ENCODE measurements at regions not wholly inside any gene's neighbourhood (a gene's known extent, or its start where the extent isn't known, plus 50 kb on each side); places are given as distances from the start of the nearest gene placed in this dataset.

- TF ChIP-seq, protein P1, sequence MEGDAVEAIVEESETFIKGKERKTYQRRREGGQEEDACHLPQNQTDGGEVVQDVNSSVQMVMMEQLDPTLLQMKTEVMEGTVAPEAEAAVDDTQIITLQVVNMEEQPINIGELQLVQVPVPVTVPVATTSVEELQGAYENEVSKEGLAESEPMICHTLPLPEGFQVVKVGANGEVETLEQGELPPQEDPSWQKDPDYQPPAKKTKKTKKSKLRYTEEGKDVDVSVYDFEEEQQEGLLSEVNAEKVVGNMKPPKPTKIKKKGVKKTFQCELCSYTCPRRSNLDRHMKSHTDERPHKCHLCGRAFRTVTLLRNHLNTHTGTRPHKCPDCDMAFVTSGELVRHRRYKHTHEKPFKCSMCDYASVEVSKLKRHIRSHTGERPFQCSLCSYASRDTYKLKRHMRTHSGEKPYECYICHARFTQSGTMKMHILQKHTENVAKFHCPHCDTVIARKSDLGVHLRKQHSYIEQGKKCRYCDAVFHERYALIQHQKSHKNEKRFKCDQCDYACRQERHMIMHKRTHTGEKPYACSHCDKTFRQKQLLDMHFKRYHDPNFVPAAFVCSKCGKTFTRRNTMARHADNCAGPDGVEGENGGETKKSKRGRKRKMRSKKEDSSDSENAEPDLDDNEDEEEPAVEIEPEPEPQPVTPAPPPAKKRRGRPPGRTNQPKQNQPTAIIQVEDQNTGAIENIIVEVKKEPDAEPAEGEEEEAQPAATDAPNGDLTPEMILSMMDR (IDR thresholded peaks at IDR 0.05), result no peak
- no peak for TF ChIP-seq POLR2A (IDR thresholded peaks at IDR 0.05)
Measured at GRCh38 chr15:91695799-91696198, 157.7 kb upstream of the SLCO3A1 start.
